ENCODE measurements at regions not wholly inside any gene's neighbourhood (a gene's known extent, or its start where the extent isn't known, plus 50 kb on each side); places are given as distances from the start of the nearest gene placed in this dataset.

- Histone ChIP-seq H3K9me3 (no peaks in the 10 kb centered on the region), H3K27me3 (peaks cover 0 to 22% (median 3%) of the 10 kb centered on the region in 7 donors), H3K4me3 (no peak overlapping the region), H3K27ac (no peak overlapping the region), H3K36me3 (no peaks in the 10 kb centered on the region), H3K4me1 (no peaks in the 10 kb centered on the region)
- DNase-seq = no peak
- 70 to 77% methylated on average over 1 of the region's 1 CpG for WGBS, 2 donors
- intact Hi-C loops (cut with DNase I) = no loop called here
- no peak for ATAC-seq
- TF ChIP-seq CTCF (IDR thresholded peaks at IDR 0.05) = no peak
These were observed 368.1 kb upstream of the HNRNPA3 start for GRCh38 chr2:176844461-176844860.

GRCh38 chr2:176845718-176846117 is 366.9 kb upstream of the HNRNPA3 start:
- no peaks in the 10 kb centered on the region for H3K9me3 ChIP-seq
- ATAC-seq = no peak

GRCh38 chr2:176847575-176847974 is 365.0 kb upstream of the HNRNPA3 start:
- no peaks in the 10 kb centered on the region for H3K36me3 ChIP-seq
- no peak for ATAC-seq
- H3K4me1 ChIP-seq = no peaks in the 10 kb centered on the region
- 67 to 91% methylated on average over 4 of the region's 4 CpGs for WGBS, 2 donors
- H3K9me3 ChIP-seq = no peaks in the 10 kb centered on the region
- TF ChIP-seq CTCF (IDR thresholded peaks at IDR 0.05) = no peak
- peaks cover 0 to 30% (median 12%) of the 10 kb centered on the region in 7 donors for H3K27me3 ChIP-seq
- intact Hi-C loops (cut with DNase I) = no loop called here
- H3K4me3 ChIP-seq = no peak overlapping the region
- no peak for DNase-seq
- H3K27ac ChIP-seq = no peak overlapping the region

More at GRCh38 chr2:176845718-176846117, 366.9 kb upstream of the HNRNPA3 start:
- Histone ChIP-seq H3K27ac (no peak overlapping the region), H3K4me1 (no peaks in the 10 kb centered on the region), H3K36me3 (no peaks in the 10 kb centered on the region), H3K4me3 (no peak overlapping the region), H3K27me3 (peaks cover 0 to 27% (median 12%) of the 10 kb centered on the region in 7 donors)
- no peak for TF ChIP-seq CTCF (IDR thresholded peaks at IDR 0.05)
- intact Hi-C loops (cut with DNase I) = no loop called here
- WGBS, 2 donors = 60 to 78% methylated on average over 2 of the region's 2 CpGs
- no peak for DNase-seq

GRCh38 chr2:176848844-176849243 is 363.8 kb upstream of the HNRNPA3 start:
- ATAC-seq (no peak), DNase-seq (no peak)
- H3K4me3 ChIP-seq = no peak overlapping the region
- H3K36me3 ChIP-seq = no peaks in the 10 kb centered on the region
- 63 to 65% methylated on average over 8 of the region's 8 CpGs for WGBS, 2 donors
- intact Hi-C loops (cut with DNase I) = no loop called here
- no peak for TF ChIP-seq CTCF (IDR thresholded peaks at IDR 0.05)
- peaks cover 0 to 22% (median 8%) of the 10 kb centered on the region in 7 donors for H3K27me3 ChIP-seq
- H3K9me3 ChIP-seq = no peaks in the 10 kb centered on the region
- no peak overlapping the region for H3K27ac ChIP-seq
- no peaks in the 10 kb centered on the region for H3K4me1 ChIP-seq

All from heart right ventricle (tissue), 16 donors.